Breast epithelium (tissue), 4 donors: ENCODE measurements at regions not wholly inside any gene's neighbourhood (a gene's known extent, or its start where the extent isn't known, plus 50 kb on each side); places are given as distances from the start of the nearest gene placed in this dataset.

Experiments used
- DNase-seq, 2 donors: peaks; one replicate each; pipeline ENCODE4 v3.0.0-alpha.2; 2019; ENCODE audit warnings: low spot score in 2 of 2
- H3K27ac ChIP-seq, 2 donors: fragments of 200-600 bp; sonication (generic) in 1 of 2; one replicate each; pipeline ENCODE4 v1.5.1; 2016 to 2019; ENCODE audit warnings: mild to moderate bottlenecking in 1 of 2
- H3K27me3 ChIP-seq, 2 donors: fragments of 200-600 bp; sonication (generic) in 1 of 2; one replicate each; pipeline versions ENCODE4 v1.5.1 to v1.6.0; 2017 to 2019; ENCODE audit warnings: control low read depth in 1 of 2, mild to moderate bottlenecking in 1 of 2
- H3K36me3 ChIP-seq: fragments of 200-600 bp; one replicate; pipeline ENCODE4 v1.5.1; 2019
- H3K4me1 ChIP-seq, 2 donors: fragments of 200-600 bp; sonication (generic); one replicate each; pipeline ENCODE4 v1.5.1; 2016 to 2019; ENCODE audit warnings: control low read depth in 1 of 2
- H3K4me3 ChIP-seq, 3 donors: fragments of 200-600 bp; sonication (generic); 1 replicate in 2 of 3; 2 replicates in 1 of 3; pipeline ENCODE4 v1.5.1; 2016 to 2019; ENCODE audit warnings: mild to moderate bottlenecking in 3 of 3, moderate library complexity in 2 of 3
- H3K9me3 ChIP-seq, 2 donors: fragments of 200-600 bp; sonication (generic) in 1 of 2; one replicate each; pipeline ENCODE4 v1.5.1; 2016 to 2019; ENCODE audit warnings: control low read depth in 1 of 2
- POLR2A ChIP-seq: fragments of 450-650 bp; IDR thresholded peaks from one replicate; pipeline ENCODE4 v1.6.1; 2016; ENCODE audit warnings: antibody characterized with exemption, mild to moderate bottlenecking, moderate library complexity
- POLR2AphosphoS5 ChIP-seq, 3 donors: sonication (generic); formaldehyde crosslinking; IDR thresholded peaks; one replicate each; pipeline ENCODE4 v1.6.1; 2017; ENCODE audit warnings: antibody characterized with exemption in 3 of 3
- intact Hi-C: fragments of 100-400 bp; cut with DNase I; formaldehyde crosslinking; loops from one replicate; pipeline ENCODE4 v1.15.1; 2023; ENCODE audit warnings: low total_unique reads
- TF ChIP-seq, protein P1 (sequence below), 3 donors: fragments of 450-650 bp; IDR thresholded peaks; one replicate each; pipeline ENCODE4 v1.5.1; 2016 to 2017; ENCODE audit warnings: antibody characterized with exemption in 3 of 3, mild to moderate bottlenecking in 3 of 3, moderate library complexity in 3 of 3

DNA sequence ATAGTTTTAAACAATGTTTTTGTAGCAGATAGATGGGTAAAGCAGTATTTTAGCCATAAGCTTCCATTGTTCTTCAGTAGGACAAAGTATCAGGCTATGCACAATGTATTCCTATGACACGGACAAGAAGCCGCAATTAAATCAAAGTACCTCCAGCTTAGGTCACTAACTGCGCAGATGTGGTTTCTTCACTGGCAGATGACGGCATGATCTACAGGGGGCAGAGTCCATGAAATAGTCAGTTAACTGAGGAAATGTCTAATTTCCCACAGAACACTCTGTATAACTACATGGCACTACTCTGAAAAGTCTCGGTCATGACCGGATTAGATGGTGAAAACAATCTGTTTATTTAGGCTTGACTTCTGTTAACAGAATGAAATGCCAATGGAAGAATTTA, 120.7 kb upstream of the TRPM3 start:
- H3K27ac ChIP-seq = no peak overlapping the region
- TF ChIP-seq POLR2AphosphoS5 (IDR thresholded peaks at IDR 0.05) = no peak
- TF ChIP-seq, protein P1, sequence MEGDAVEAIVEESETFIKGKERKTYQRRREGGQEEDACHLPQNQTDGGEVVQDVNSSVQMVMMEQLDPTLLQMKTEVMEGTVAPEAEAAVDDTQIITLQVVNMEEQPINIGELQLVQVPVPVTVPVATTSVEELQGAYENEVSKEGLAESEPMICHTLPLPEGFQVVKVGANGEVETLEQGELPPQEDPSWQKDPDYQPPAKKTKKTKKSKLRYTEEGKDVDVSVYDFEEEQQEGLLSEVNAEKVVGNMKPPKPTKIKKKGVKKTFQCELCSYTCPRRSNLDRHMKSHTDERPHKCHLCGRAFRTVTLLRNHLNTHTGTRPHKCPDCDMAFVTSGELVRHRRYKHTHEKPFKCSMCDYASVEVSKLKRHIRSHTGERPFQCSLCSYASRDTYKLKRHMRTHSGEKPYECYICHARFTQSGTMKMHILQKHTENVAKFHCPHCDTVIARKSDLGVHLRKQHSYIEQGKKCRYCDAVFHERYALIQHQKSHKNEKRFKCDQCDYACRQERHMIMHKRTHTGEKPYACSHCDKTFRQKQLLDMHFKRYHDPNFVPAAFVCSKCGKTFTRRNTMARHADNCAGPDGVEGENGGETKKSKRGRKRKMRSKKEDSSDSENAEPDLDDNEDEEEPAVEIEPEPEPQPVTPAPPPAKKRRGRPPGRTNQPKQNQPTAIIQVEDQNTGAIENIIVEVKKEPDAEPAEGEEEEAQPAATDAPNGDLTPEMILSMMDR (IDR thresholded peaks at IDR 0.05) = no peak
- no peak for TF ChIP-seq POLR2A
- no peak overlapping the region for H3K4me3 ChIP-seq
- H3K4me1 ChIP-seq = no peaks in the 10 kb centered on the region
- intact Hi-C loops = no loop called here
- no peak for DNase-seq
- no peaks in the 10 kb centered on the region for H3K27me3 ChIP-seq
- no peaks in the 10 kb centered on the region for H3K9me3 ChIP-seq
- no peaks in the 10 kb centered on the region for H3K36me3 ChIP-seq

DNA sequence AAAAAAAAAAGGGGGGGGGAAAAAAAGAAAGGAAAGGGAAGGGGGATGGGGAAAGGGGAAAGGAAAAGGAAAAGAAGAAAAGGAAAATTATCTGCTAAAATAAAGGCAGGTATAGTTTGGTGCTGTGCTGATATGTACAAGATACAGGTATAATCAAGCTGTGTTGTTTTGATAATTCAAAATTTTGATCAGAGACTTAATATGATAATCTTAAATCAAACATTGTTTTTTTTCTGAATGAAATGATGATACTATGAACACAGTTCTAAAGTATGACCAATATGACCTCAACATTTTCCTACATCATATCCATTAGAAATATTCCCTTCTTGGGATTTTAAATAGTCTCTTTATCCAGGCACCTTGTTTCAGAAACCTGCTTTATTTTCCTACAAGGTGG, 115.6 kb upstream of the TRPM3 start:
- no peak overlapping the region for H3K4me3 ChIP-seq
- no peak overlapping the region for H3K27ac ChIP-seq
- no peak for DNase-seq
- TF ChIP-seq, protein P1 (IDR thresholded peaks at IDR 0.05) = no peak
- TF ChIP-seq POLR2AphosphoS5 (IDR thresholded peaks at IDR 0.05) (no peak), POLR2A (no peak)
- intact Hi-C loops = no loop called here
- no peaks in the 10 kb centered on the region for H3K27me3 ChIP-seq
- H3K9me3 ChIP-seq = no peaks in the 10 kb centered on the region
- H3K36me3 ChIP-seq = no peaks in the 10 kb centered on the region
- H3K4me1 ChIP-seq = no peaks in the 10 kb centered on the region

DNA sequence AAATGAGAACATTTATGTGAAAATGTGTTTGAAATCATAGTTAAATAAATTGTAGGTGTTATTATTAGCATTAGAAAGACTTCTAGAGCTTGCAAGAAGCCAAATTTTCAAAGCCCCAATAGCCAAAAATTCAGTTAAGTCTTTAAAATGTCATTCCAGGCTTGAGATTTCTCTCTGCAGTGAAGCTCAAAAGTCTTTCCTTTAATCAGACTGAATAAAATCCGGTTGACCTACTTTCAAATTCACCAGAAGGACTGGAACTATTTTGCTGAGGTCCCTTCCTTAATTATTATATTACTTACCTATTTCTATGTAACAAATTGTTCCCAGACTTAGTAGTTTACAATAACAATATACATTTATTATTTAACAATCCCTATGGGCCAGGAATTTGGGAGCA, 112.2 kb upstream of the TRPM3 start:
- Histone ChIP-seq H3K4me3 (no peak overlapping the region), H3K4me1 (no peaks in the 10 kb centered on the region), H3K27me3 (no peaks in the 10 kb centered on the region), H3K36me3 (no peaks in the 10 kb centered on the region), H3K27ac (no peak overlapping the region), H3K9me3 (no peaks in the 10 kb centered on the region)
- intact Hi-C loops = no loop called here
- no peak for TF ChIP-seq POLR2AphosphoS5 (IDR thresholded peaks at IDR 0.05)
- TF ChIP-seq, protein P1 (IDR thresholded peaks at IDR 0.05) = no peak
- TF ChIP-seq POLR2A = no peak
- DNase-seq = no peak

DNA sequence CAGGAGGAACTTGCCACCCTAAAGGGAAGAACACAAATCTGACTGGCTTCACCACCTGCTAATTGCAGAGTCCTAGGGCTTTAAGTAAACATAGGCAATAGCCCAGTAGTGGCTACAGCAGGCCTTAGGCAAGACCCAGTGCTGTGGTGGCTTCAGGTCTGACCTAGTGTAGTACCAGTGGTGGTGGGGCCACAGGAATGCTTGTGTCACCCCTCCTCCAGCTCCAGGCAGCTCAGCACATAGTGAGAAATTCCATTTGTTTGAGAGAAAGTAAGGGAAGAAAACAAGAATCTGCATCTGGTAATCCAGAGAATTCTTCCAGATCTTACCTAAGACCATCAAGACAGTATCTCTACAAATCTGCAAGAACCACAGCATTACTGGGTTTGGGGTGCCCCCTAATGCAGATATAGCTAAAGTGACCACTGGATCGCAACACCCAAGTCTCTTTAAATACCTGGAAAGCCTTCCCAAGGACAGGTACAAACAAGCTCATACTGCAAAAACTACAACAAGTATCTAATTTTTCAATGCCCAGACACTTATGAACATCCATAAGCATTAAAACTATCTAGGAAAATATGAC, 102.6 kb upstream of the TRPM3 start:
- no peak for DNase-seq
- H3K27me3 ChIP-seq = no peaks in the 10 kb centered on the region
- no peak overlapping the region for H3K27ac ChIP-seq
- no peak overlapping the region for H3K4me3 ChIP-seq
- intact Hi-C loops = no loop called here
- no peaks in the 10 kb centered on the region for H3K4me1 ChIP-seq
- no peaks in the 10 kb centered on the region for H3K36me3 ChIP-seq
- TF ChIP-seq POLR2AphosphoS5 (IDR thresholded peaks at IDR 0.05) (no peak), POLR2A (no peak)
- TF ChIP-seq, protein P1 (IDR thresholded peaks at IDR 0.05) = no peak
- no peaks in the 10 kb centered on the region for H3K9me3 ChIP-seq

DNA sequence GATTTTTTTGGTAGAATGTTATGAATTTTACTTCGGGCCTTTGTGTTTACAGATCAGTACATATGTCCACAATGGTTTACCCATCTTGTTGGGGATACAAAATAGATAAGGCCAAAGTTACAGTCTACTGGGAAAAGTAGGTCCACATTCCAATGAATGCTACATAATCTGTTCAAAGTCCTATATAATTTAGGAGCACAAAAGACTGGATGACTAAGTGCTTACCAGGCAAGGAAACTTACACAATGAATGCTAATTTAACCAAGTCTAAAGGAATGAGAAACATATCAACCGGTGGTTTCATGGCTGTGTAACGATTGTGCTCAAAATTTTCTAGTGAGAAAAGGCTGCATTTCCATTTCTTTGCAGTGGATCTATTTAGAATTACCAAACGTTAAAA, 97.4 kb upstream of the TRPM3 start:
- Histone ChIP-seq H3K27me3 (no peaks in the 10 kb centered on the region), H3K9me3 (peaks cover 0 to 9% of the 10 kb centered on the region in 2 donors), H3K36me3 (no peaks in the 10 kb centered on the region), H3K4me3 (no peak overlapping the region), H3K27ac (no peak overlapping the region), H3K4me1 (no peaks in the 10 kb centered on the region)
- no peak for DNase-seq
- intact Hi-C loops = no loop called here
- TF ChIP-seq, protein P1 (IDR thresholded peaks at IDR 0.05) = no peak
- TF ChIP-seq POLR2AphosphoS5 (IDR thresholded peaks at IDR 0.05) = no peak
- TF ChIP-seq POLR2A = no peak
